ENCODE measurements at regions not wholly inside any gene's neighbourhood (a gene's known extent, or its start where the extent isn't known, plus 50 kb on each side); places are given as distances from the start of the nearest gene placed in this dataset.

DNA sequence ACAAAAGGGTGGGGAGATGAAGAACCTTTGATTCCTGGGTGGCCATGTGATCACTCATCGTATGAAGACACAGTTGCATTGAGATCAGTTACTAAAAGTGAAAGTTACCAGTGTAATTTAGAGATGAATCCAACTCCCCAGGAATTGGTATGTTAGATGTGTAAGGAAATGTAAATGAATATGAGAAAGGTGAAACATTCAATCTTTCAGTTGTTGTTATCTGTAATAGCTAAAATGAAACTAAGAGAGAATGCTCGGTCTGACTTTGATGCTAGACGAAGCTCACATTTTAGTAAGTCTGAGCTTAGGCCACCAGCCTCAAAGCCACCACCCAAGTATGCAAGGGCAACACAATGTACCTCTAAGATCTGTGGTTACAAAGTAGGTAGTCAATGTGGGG is 194.3 kb upstream of the POF1B start:
- TF ChIP-seq POLR2AphosphoS5 (IDR thresholded peaks at IDR 0.05; ENCODE audit: insufficient read depth in 1 of 2, low read depth in 1 of 2) (no peak), POLR2A (IDR thresholded peaks at IDR 0.05) (no peak)
- TF ChIP-seq, protein P1, sequence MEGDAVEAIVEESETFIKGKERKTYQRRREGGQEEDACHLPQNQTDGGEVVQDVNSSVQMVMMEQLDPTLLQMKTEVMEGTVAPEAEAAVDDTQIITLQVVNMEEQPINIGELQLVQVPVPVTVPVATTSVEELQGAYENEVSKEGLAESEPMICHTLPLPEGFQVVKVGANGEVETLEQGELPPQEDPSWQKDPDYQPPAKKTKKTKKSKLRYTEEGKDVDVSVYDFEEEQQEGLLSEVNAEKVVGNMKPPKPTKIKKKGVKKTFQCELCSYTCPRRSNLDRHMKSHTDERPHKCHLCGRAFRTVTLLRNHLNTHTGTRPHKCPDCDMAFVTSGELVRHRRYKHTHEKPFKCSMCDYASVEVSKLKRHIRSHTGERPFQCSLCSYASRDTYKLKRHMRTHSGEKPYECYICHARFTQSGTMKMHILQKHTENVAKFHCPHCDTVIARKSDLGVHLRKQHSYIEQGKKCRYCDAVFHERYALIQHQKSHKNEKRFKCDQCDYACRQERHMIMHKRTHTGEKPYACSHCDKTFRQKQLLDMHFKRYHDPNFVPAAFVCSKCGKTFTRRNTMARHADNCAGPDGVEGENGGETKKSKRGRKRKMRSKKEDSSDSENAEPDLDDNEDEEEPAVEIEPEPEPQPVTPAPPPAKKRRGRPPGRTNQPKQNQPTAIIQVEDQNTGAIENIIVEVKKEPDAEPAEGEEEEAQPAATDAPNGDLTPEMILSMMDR (IDR thresholded peaks at IDR 0.05) = no peak
- no peaks in the 10 kb centered on the region for H3K9me3 ChIP-seq
- H3K27me3 ChIP-seq = no peaks in the 10 kb centered on the region
- intact Hi-C loops (cut with DNase I) = no loop called here
- H3K4me1 ChIP-seq = no peaks in the 10 kb centered on the region
- H3K36me3 ChIP-seq = no peaks in the 10 kb centered on the region
- DNase-seq (ENCODE audit: extremely low spot score in 2 of 2) = no peak
- H3K27ac ChIP-seq = no peak overlapping the region
- no peak overlapping the region for H3K4me3 ChIP-seq

DNA sequence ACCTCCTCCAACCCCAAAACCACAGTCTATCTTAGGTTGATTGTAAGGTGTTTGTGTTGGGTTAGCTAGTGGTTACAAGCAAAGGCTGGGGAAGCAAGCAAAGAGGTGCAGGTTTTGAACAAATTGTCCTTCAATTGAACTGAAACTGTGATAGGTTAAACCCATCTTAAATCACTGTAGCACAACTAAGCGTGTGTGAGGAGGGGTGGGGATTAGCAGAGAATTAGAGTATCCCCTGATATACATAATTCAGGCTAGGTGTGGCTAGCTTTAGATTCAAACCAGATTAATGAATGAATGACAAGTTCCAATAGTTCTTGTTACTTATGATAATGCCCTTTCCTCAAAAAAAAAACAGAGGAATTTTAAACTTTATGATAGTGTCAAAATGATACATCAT is 191.0 kb upstream of the POF1B start:
- no peaks in the 10 kb centered on the region for H3K27me3 ChIP-seq
- no peak overlapping the region for H3K27ac ChIP-seq
- H3K4me3 ChIP-seq = no peak overlapping the region
- H3K36me3 ChIP-seq = no peaks in the 10 kb centered on the region
- TF ChIP-seq, protein P1 (IDR thresholded peaks at IDR 0.05) = no peak
- TF ChIP-seq POLR2A (IDR thresholded peaks at IDR 0.05) = no peak
- no peak for TF ChIP-seq POLR2AphosphoS5 (IDR thresholded peaks at IDR 0.05; ENCODE audit: insufficient read depth in 1 of 2, low read depth in 1 of 2)
- no peaks in the 10 kb centered on the region for H3K4me1 ChIP-seq
- intact Hi-C loops (cut with DNase I) = no loop called here
- no peak for DNase-seq (ENCODE audit: extremely low spot score in 2 of 2)
- no peaks in the 10 kb centered on the region for H3K9me3 ChIP-seq

DNA sequence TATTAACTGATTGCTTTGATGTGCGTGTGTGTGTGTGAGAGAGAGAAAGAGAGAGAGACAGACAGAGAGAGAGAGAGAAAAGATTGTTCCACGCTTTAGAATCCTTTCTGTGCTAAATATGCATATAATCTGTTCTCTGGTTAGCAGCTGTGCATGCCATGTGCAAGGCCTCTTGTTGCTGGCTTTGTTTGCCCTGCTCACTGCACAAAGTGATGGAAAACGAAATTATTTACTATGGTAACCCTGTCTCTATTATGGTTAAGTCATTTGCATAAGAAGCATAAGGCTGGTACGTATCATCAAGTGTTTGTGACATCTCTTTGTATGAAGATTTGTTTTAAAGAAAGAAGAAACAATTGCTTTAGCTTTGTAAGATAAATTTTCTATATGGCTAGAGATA is 190.2 kb upstream of the POF1B start:
- Histone ChIP-seq H3K36me3 (no peaks in the 10 kb centered on the region), H3K4me1 (no peaks in the 10 kb centered on the region), H3K4me3 (no peak overlapping the region), H3K27ac (no peak overlapping the region), H3K9me3 (no peaks in the 10 kb centered on the region), H3K27me3 (no peaks in the 10 kb centered on the region)
- no peak for DNase-seq (ENCODE audit: extremely low spot score in 2 of 2)
- intact Hi-C loops (cut with DNase I) = no loop called here
- TF ChIP-seq POLR2A (IDR thresholded peaks at IDR 0.05) (no peak), POLR2AphosphoS5 (IDR thresholded peaks at IDR 0.05; ENCODE audit: insufficient read depth in 1 of 2, low read depth in 1 of 2) (no peak)
- TF ChIP-seq, protein P1 (IDR thresholded peaks at IDR 0.05) = no peak

DNA sequence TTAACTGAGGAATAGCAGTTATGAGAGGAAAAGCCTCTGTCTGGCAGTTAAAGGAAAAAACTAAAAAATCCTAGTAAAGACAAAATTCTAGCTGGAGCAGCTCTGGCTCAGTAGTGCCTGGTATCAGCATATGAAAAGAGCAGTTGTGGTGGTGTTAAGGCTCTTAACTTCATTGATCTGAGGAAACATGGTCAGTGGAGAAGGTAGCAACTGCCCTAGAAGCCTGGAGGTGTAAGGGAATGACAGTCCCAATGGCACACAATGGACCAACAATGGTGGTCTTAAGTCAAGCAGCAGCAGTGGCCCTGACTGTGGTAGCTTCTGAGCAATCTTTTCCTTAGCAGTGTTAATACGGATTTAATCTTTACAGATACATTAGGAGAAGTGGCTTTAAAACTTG is 189.6 kb upstream of the POF1B start:
- no peaks in the 10 kb centered on the region for H3K27me3 ChIP-seq

DNA sequence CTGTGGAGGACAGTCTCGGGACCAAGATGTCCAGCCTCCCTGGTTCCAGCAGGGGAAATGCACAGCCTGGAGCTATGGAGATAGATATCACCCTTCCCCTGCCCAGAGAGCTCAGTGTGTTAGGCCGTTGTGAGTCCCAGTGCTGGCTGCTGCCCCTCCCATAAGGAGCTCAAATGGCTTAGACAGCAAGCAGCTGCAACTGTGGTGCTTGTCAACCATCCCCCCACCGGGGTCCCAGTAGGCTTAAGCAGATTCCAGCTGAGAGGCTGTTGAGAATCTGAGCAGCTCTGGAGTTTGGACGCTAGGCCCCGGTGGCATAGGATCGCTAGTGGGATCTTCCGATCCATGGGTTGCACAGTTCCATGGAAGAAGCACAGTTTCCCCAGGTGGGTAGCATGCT is 181.8 kb upstream of the POF1B start:
- H3K27ac ChIP-seq = no peak overlapping the region
- no peaks in the 10 kb centered on the region for H3K4me1 ChIP-seq
- TF ChIP-seq, protein P1 (IDR thresholded peaks at IDR 0.05) = no peak
- no peak for TF ChIP-seq POLR2A (IDR thresholded peaks at IDR 0.05)
- TF ChIP-seq POLR2AphosphoS5 (IDR thresholded peaks at IDR 0.05; ENCODE audit: insufficient read depth in 1 of 2, low read depth in 1 of 2) = no peak
- H3K27me3 ChIP-seq = no peaks in the 10 kb centered on the region
- no peak for DNase-seq (ENCODE audit: extremely low spot score in 2 of 2)
- H3K36me3 ChIP-seq = no peaks in the 10 kb centered on the region
- H3K4me3 ChIP-seq = no peak overlapping the region
- intact Hi-C loops (cut with DNase I) = no loop called here
- no peaks in the 10 kb centered on the region for H3K9me3 ChIP-seq

More for the DNA sequence above, 189.6 kb upstream of the POF1B start:
- Histone ChIP-seq H3K9me3 (no peaks in the 10 kb centered on the region), H3K36me3 (no peaks in the 10 kb centered on the region), H3K4me3 (no peak overlapping the region), H3K4me1 (no peaks in the 10 kb centered on the region), H3K27ac (no peak overlapping the region)
- intact Hi-C loops (cut with DNase I) = no loop called here
- no peak for DNase-seq (ENCODE audit: extremely low spot score in 2 of 2)
- TF ChIP-seq, protein P1 (IDR thresholded peaks at IDR 0.05) = no peak
- TF ChIP-seq POLR2A (IDR thresholded peaks at IDR 0.05) (no peak), POLR2AphosphoS5 (IDR thresholded peaks at IDR 0.05; ENCODE audit: insufficient read depth in 1 of 2, low read depth in 1 of 2) (no peak)
